Ovary (tissue), 7 donors: ENCODE measurements at regions not wholly inside any gene's neighbourhood (a gene's known extent, or its start where the extent isn't known, plus 50 kb on each side); places are given as distances from the start of the nearest gene placed in this dataset.

Source experiments
- DNase-seq, 5 donors: peaks; one replicate each; pipeline ENCODE4 v3.0.0-alpha.2; 2019 to 2020
- H3K27ac ChIP-seq, 2 donors: fragments of 200-600 bp; one replicate each; pipeline versions ENCODE4 v1.5.1 to v1.8.0; 2019 to 2022
- H3K27me3 ChIP-seq: fragments of 200-600 bp; one replicate; pipeline ENCODE4 v1.8.0; 2022
- H3K36me3 ChIP-seq: fragments of 200-600 bp; sonication (generic); one replicate; pipeline ENCODE4 v1.5.1; 2019
- H3K4me1 ChIP-seq: one replicate; pipeline ENCODE4 v1.8.1; 2013; ENCODE audit warnings: mild to moderate bottlenecking, moderate library complexity; ENCODE audit not compliant: insufficient read depth
- H3K4me3 ChIP-seq: fragments of 200-600 bp; sonication (generic); one replicate; pipeline ENCODE4 v1.5.1; 2017
- H3K9me3 ChIP-seq, 2 donors: fragments of 200-600 bp in 1 of 2; sonication (generic) in 1 of 2; one replicate each; pipeline versions ENCODE4 v1.5.1 to v1.8.1; 2013 to 2019; ENCODE audit warnings: mild to moderate bottlenecking in 1 of 2, moderate library complexity in 1 of 2
- EP300 ChIP-seq: sonication (generic); formaldehyde crosslinking; IDR thresholded peaks from one replicate; pipeline ENCODE4 v1.6.1; 2017; ENCODE audit warnings: antibody characterized with exemption
- POLR2A ChIP-seq: fragments of 450-650 bp; IDR thresholded peaks from one replicate; pipeline ENCODE4 v1.6.1; 2017; ENCODE audit warnings: antibody characterized with exemption, mild to moderate bottlenecking, moderate library complexity
- WGBS, 3 donors: extraction: QIAGEN DNeasy Blood & Tissue Kit in 1 of 3; methylation state at CpG; one replicate each; pipeline versions ENCODE4 v1.1.5 to v1.1.7; 2013 to 2017; 5-methylcytosine and 5-hydroxymethylcytosine counted together
- intact Hi-C, 4 donors: fragments of 100-400 bp; cut with DNase I; formaldehyde crosslinking; loops; one replicate each; pipeline versions ENCODE4 v1.11.0 to v1.15.1; 2022 to 2023
- TF ChIP-seq, protein P1 (sequence below), 3 donors: fragments of 450-650 bp in 2 of 3; fragments of 200-600 bp in 1 of 3; IDR thresholded peaks; one replicate each; pipeline versions ENCODE4 v1.5.1 to v1.8.0; 2016 to 2022; ENCODE audit warnings: antibody characterized with exemption in 3 of 3, mild to moderate bottlenecking in 1 of 3
- donor health status: DM: no; HTN: no; CAD: no; lungs with moderate emphysema.
- donor health status: DM: no; HTN: no; CAD: no.
- donor health status: Bipolar disorder and iron deficiency.
- donor health status: DM: no; HTN: no; CAD: no.
- donor health status: DM: yes; HTN: yes; CAD: no.

DNA sequence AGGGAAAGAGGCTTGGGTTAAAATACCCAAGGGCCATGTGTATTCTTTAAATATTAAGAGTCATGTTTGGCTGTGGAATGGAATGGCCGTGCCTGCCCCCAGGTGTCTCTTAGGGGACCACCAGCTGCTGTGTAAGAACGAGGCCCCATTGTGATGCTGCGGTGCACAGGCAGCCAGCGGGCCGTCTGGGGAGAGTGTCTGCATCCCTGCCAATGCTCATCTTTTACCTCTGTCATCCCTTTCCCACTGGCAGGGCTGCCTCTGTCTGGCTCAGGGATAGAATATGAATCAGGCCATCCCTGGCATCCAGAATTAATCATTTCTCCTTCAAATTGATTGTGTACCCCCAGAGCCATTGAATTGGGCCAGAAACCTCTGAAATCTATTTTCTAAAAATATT lies 137.8 kb upstream of the GALNT17 start:
- WGBS, 3 donors = 78 to 87% (median 86%) methylated on average over 5 of the region's 5 CpGs
- no peak overlapping the region for H3K27ac ChIP-seq
- H3K9me3 ChIP-seq = no peaks in the 10 kb centered on the region
- no peak for TF ChIP-seq EP300
- TF ChIP-seq, protein P1, sequence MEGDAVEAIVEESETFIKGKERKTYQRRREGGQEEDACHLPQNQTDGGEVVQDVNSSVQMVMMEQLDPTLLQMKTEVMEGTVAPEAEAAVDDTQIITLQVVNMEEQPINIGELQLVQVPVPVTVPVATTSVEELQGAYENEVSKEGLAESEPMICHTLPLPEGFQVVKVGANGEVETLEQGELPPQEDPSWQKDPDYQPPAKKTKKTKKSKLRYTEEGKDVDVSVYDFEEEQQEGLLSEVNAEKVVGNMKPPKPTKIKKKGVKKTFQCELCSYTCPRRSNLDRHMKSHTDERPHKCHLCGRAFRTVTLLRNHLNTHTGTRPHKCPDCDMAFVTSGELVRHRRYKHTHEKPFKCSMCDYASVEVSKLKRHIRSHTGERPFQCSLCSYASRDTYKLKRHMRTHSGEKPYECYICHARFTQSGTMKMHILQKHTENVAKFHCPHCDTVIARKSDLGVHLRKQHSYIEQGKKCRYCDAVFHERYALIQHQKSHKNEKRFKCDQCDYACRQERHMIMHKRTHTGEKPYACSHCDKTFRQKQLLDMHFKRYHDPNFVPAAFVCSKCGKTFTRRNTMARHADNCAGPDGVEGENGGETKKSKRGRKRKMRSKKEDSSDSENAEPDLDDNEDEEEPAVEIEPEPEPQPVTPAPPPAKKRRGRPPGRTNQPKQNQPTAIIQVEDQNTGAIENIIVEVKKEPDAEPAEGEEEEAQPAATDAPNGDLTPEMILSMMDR (IDR thresholded peaks at IDR 0.05) = no peak
- no peak for TF ChIP-seq POLR2A
- no peak for DNase-seq
- H3K36me3 ChIP-seq = no peaks in the 10 kb centered on the region
- no peaks in the 10 kb centered on the region for H3K27me3 ChIP-seq
- no peaks in the 10 kb centered on the region for H3K4me1 ChIP-seq
- intact Hi-C loops = no loop called here
- H3K4me3 ChIP-seq = no peak overlapping the region

DNA sequence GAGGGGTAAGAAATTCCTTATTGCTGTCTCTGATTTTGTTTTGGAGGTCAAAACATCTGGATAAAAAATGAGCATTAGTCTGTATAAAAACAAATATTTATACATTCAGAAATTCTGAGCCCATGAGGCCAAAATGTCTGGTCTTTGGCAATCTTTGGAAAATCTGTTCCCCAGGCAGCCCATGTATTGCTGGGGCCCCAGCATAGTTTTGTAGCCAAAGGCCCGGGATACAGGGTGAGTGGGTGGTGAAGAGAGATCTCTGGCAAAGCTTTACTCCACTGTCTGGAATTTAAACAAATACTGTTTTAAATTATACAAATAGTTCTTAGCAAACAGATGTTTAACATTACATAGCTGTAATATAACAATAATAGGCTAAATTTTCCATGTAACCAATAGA lies 134.7 kb upstream of the GALNT17 start:
- Histone ChIP-seq H3K36me3 (no peaks in the 10 kb centered on the region), H3K4me3 (no peak overlapping the region), H3K27me3 (no peaks in the 10 kb centered on the region), H3K27ac (no peak overlapping the region), H3K9me3 (no peaks in the 10 kb centered on the region), H3K4me1 (no peaks in the 10 kb centered on the region)
- WGBS, 3 donors = 4 to 9% (median 6%) methylated on average over 1 of the region's 1 CpG
- DNase-seq = no peak
- TF ChIP-seq POLR2A (no peak), EP300 (no peak)
- TF ChIP-seq, protein P1 (IDR thresholded peaks at IDR 0.05) = no peak
- intact Hi-C loops = no loop called here

DNA sequence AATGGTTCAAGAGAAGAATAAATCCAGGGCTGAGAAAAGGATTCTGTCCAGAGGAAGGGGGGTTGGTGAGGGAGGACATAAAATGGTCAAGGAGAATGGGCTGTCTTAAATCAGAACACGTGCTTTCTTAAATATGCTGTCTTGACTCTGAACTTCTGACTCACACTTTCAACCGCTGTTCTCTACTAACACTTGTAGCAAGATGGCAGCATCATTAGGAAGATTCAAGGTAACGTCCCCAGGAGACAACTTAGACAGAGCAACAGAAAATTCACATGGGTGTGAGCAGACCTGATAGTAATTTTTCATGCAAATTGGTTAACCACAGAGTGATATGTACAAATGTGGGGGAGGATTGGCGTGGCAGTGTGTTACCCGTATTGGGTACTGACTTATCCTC lies 126.8 kb upstream of the GALNT17 start:
- no peaks in the 10 kb centered on the region for H3K4me1 ChIP-seq
- H3K27ac ChIP-seq = no peak overlapping the region
- whole genome bisulfite sequencing, 3 donors = 53 to 61% (median 57%) methylated on average over 5 of the region's 5 CpGs
- H3K36me3 ChIP-seq = no peaks in the 10 kb centered on the region
- TF ChIP-seq, protein P1 (IDR thresholded peaks at IDR 0.05) = no peak
- no peak for TF ChIP-seq EP300
- no peak for TF ChIP-seq POLR2A
- intact Hi-C loops = no loop called here
- no peak for DNase-seq
- H3K27me3 ChIP-seq = no peaks in the 10 kb centered on the region
- no peak overlapping the region for H3K4me3 ChIP-seq
- H3K9me3 ChIP-seq = no peaks in the 10 kb centered on the region

DNA sequence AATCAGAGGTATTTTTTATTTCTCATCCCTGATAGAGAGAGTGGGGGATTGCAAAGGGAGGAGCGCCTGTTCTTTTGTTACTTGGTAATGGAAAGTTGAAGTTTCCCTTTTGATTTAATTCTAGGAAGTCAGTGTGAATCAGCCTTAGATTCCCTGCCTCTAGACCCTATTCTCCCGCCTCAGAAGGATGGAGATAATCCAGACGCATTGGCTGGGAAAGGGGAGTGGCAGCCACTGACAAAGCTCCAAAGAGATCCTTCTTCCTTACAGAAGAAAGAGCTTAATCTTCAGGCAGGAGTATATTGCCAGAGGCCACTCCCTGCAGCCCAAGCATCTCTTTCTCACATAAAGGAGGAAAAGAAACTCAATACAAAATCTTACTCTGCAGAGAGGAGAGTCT lies 122.3 kb upstream of the GALNT17 start:
- no peak for DNase-seq
- Histone ChIP-seq H3K4me1 (no peaks in the 10 kb centered on the region), H3K27ac (no peak overlapping the region), H3K27me3 (no peaks in the 10 kb centered on the region), H3K9me3 (no peaks in the 10 kb centered on the region), H3K4me3 (no peak overlapping the region), H3K36me3 (no peaks in the 10 kb centered on the region)
- no peak for TF ChIP-seq EP300
- TF ChIP-seq POLR2A = no peak
- TF ChIP-seq, protein P1 (IDR thresholded peaks at IDR 0.05) = no peak
- intact Hi-C loops = no loop called here
- WGBS, 3 donors = 77 to 82% (median 78%) methylated on average over 3 of the region's 3 CpGs
